K562 (cell line): ENCODE measurements at regions not wholly inside any gene's neighbourhood (a gene's known extent, or its start where the extent isn't known, plus 50 kb on each side); places are given as distances from the start of the nearest gene placed in this dataset.
"Not testable (repeated sequence)": the region's sequence is repeated elsewhere in the genome, so short reads cannot be mapped to it uniquely, and the experiment has no call there.

Experiments used
- ATAC-seq: fragments of 200-7000 bp; cut with Tn5 transposase; 3 replicates; pipeline ENCODE4 v1.9.1; 2020; ENCODE audit warnings: moderate library complexity
- BruUV-seq: library from RNA; stranded (reverse); fragments of 400-500 nt; replicated peaks from 2 replicates; lab custom pipeline; 2021; lab: Mats Ljungman, UMichigan
- CTCF ChIA-PET: fragments of 300-600 bp; formaldehyde crosslinking; extraction: SDS; loops from one replicate; lab custom pipeline; 2021; ENCODE audit warnings: low intra/inter-chr PET ratio; lab: Yijun Ruan, JAX
- POLR2A ChIA-PET: fragments of 300-600, 350-650 bp; sonication (Branson Sonifier 250); formaldehyde crosslinking; extraction: SDS; loops from one replicate; lab custom pipeline; 2021; ENCODE audit warnings: antibody characterized with exemption, inconsistent platforms; lab: Yijun Ruan, JAX
- DNase-seq, 4 experiments: peaks; one replicate each; pipeline versions ENCODE4 v3.0.0 to v3.0.0-alpha.2; 2011 to 2018; ENCODE audit warnings: low spot score in 3 of 4, mixed read lengths in 3 of 4; ENCODE audit errors: extremely low read depth in 1 of 4
- FAIRE-seq: peaks from 2 replicates; lab custom pipeline; 2011; peaks lifted over from hg19 to GRCh38; lab: Jason Lieb, UNC
- H2AFZ ChIP-seq: 2 replicates; pipeline ENCODE4 v1.6.0; 2011; ENCODE audit warnings: low read depth, low read length, control low read depth, inconsistent platforms
- H3K27ac ChIP-seq: fragments of 200-600 bp; 3 replicates; pipeline ENCODE4 v1.8.0; 2011; ENCODE audit warnings: low read depth, mild to moderate bottlenecking, control low read depth, inconsistent platforms, low read length, moderate library complexity, mixed read lengths; ENCODE audit errors: extremely low read depth
- H3K27me3 ChIP-seq, 2 experiments: fragments of 300-600 bp in 1 of 2; 2 replicates in 1 of 2; 3 replicates in 1 of 2; pipeline versions ENCODE4 v1.6.0 to v1.8.0; 2011; ENCODE audit warnings: inconsistent platforms in 2 of 2, low read length in 2 of 2, mild to moderate bottlenecking in 1 of 2, mixed read lengths in 1 of 2, moderate library complexity in 1 of 2; ENCODE audit not compliant: control insufficient read depth in 2 of 2, insufficient read depth in 2 of 2
- H3K36me3 ChIP-seq: fragments of 300-600 bp; 3 replicates; pipeline ENCODE4 v1.8.0; 2011; ENCODE audit warnings: mild to moderate bottlenecking, low read length, inconsistent platforms; ENCODE audit not compliant: control insufficient read depth, insufficient read depth
- H3K4me1 ChIP-seq, 2 experiments: fragments of 200-600 bp in 1 of 2; replicated peaks in 1 of 2; 2 replicates in 1 of 2; 3 replicates in 1 of 2; pipeline versions ENCODE4 v1.5.1 to v1.8.0; 2011; ENCODE audit warnings: inconsistent platforms in 2 of 2, low read length in 2 of 2, mild to moderate bottlenecking in 1 of 2, mixed read lengths in 1 of 2, moderate library complexity in 1 of 2; ENCODE audit not compliant: control insufficient read depth in 2 of 2, insufficient read depth in 2 of 2
- H3K4me2 ChIP-seq: 2 replicates; pipeline ENCODE4 v1.6.1; 2011; ENCODE audit warnings: low read length, control low read depth, inconsistent platforms, mixed read lengths; ENCODE audit not compliant: insufficient read depth
- H3K4me3 ChIP-seq: fragments of 200-600 bp; sonication (generic), shearing (Covaris generic); 2 replicates; pipeline ENCODE4 v1.5.1; 2016; ENCODE audit warnings: control low read depth, inconsistent platforms
- H3K79me2 ChIP-seq: fragments of 200-600 bp; 3 replicates; pipeline ENCODE4 v1.8.0; 2011; ENCODE audit warnings: low read length, inconsistent platforms; ENCODE audit not compliant: control insufficient read depth, insufficient read depth
- H3K9ac ChIP-seq, 2 experiments: 2 replicates each; pipeline versions ENCODE4 v1.6.0 to v1.6.1; 2011; ENCODE audit warnings: low read depth in 2 of 2, low read length in 2 of 2, control low read depth in 1 of 2, inconsistent platforms in 1 of 2, mild to moderate bottlenecking in 1 of 2, mixed read lengths in 1 of 2; ENCODE audit not compliant: insufficient read depth in 1 of 2
- H3K9me1 ChIP-seq: one replicate; pipeline ENCODE4 v1.6.0; 2011; ENCODE audit warnings: inconsistent platforms, mild to moderate bottlenecking, low read length, moderate library complexity; ENCODE audit not compliant: control insufficient read depth, insufficient read depth
- H3K9me3 ChIP-seq: replicated peaks from 2 replicates; pipeline ENCODE4 v1.5.1; 2011; ENCODE audit warnings: low read depth, low read length, inconsistent platforms; ENCODE audit not compliant: control insufficient read depth, insufficient read depth
- H4K20me1 ChIP-seq: replicated peaks from 2 replicates; pipeline ENCODE4 v1.6.1; 2011; ENCODE audit warnings: low read length, inconsistent platforms, mixed read lengths; ENCODE audit not compliant: control insufficient read depth, insufficient read depth
- PHTF2 ChIP-seq: fragments of 250-450 bp; sonication (Bioruptor Pico); IDR thresholded peaks from 2 replicates; pipeline ENCODE4 v1.5.0; 2021; ENCODE audit warnings: mild to moderate bottlenecking
- ZNF12 ChIP-seq: sonication (generic); formaldehyde crosslinking; IDR thresholded peaks from 2 replicates; pipeline ENCODE4 v1.4.0; 2020; ENCODE audit warnings: mild to moderate bottlenecking, missing genetic modification reagents
- WGBS: fragments of 100-300 bp; shearing (Covaris generic); methylation state at CpG from one replicate; pipeline ENCODE4 v1.1.6; 2016; ENCODE audit warnings: low coverage, mixed read lengths; ENCODE audit not compliant: insufficient coverage; ENCODE audit errors: missing lambda C conversion rate; 5-methylcytosine and 5-hydroxymethylcytosine counted together
- in situ Hi-C: fragments of 300-500 bp; cut with MboI; formaldehyde crosslinking; loops from 4 replicates; pipeline ENCODE4 v1.15.0; 2018; ENCODE audit warnings: inconsistent platforms, mixed read lengths
- intact Hi-C: fragments of 100-400 bp; cut with micrococcal nuclease; formaldehyde crosslinking; loops from 2 replicates; pipeline ENCODE4 v1.14.2; 2022
- TF ChIP-seq, protein P1 (sequence below): sonication (generic); formaldehyde crosslinking; IDR thresholded peaks from 2 replicates; pipeline ENCODE4 v1.8.1; 2023; ENCODE audit warnings: missing genetic modification reagents, mild to moderate bottlenecking, borderline replicate concordance

GRCh38 chr2:195531754-195532153 lies 125.3 kb upstream of the SLC39A10 start:
- Histone ChIP-seq H3K9me1 (no peaks in the 10 kb centered on the region), H3K9ac (peak overlapping the region in 1 of 2 experiments; percentile 52; a peak in 1 of 4 replicates), H3K4me1 (peaks cover 7 to 48% of the 10 kb centered on the region in 2 experiments), H4K20me1 (no peaks in the 10 kb centered on the region), H3K9me3 (no peaks in the 10 kb centered on the region), H2AFZ (peak overlapping the region; percentile 89), H3K27ac (peak overlapping the region; percentile 76; the same call in 2 of the 3 replicates), H3K79me2 (no peaks in the 10 kb centered on the region), H3K36me3 (no peaks in the 10 kb centered on the region), H3K27me3 (no peaks in the 10 kb centered on the region), H3K4me2 (no peak overlapping the region), H3K4me3 (no peak overlapping the region)
- TF ChIP-seq ZNF12 (CRISPR knock-in tag) (no peak), PHTF2 (CRISPR knock-in tag) (no peak)
- TF ChIP-seq, protein P1, sequence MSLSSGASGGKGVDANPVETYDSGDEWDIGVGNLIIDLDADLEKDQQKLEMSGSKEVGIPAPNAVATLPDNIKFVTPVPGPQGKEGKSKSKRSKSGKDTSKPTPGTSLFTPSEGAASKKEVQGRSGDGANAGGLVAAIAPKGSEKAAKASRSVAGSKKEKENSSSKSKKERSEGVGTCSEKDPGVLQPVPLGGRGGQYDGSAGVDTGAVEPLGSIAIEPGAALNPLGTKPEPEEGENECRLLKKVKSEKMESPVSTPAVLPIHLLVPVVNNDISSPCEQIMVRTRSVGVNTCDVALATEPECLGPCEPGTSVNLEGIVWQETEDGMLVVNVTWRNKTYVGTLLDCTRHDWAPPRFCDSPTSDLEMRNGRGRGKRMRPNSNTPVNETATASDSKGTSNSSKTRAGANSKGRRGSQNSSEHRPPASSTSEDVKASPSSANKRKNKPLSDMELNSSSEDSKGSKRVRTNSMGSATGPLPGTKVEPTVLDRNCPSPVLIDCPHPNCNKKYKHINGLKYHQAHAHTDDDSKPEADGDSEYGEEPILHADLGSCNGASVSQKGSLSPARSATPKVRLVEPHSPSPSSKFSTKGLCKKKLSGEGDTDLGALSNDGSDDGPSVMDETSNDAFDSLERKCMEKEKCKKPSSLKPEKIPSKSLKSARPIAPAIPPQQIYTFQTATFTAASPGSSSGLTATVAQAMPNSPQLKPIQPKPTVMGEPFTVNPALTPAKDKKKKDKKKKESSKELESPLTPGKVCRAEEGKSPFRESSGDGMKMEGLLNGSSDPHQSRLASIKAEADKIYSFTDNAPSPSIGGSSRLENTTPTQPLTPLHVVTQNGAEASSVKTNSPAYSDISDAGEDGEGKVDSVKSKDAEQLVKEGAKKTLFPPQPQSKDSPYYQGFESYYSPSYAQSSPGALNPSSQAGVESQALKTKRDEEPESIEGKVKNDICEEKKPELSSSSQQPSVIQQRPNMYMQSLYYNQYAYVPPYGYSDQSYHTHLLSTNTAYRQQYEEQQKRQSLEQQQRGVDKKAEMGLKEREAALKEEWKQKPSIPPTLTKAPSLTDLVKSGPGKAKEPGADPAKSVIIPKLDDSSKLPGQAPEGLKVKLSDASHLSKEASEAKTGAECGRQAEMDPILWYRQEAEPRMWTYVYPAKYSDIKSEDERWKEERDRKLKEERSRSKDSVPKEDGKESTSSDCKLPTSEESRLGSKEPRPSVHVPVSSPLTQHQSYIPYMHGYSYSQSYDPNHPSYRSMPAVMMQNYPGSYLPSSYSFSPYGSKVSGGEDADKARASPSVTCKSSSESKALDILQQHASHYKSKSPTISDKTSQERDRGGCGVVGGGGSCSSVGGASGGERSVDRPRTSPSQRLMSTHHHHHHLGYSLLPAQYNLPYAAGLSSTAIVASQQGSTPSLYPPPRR (CRISPR knock-in tag): no peak
- no TSS peak for BruUV-seq
- DNase-seq: no peak
- 40% methylated on average over 2 of the region's 2 CpGs for WGBS
- POLR2A ChIA-PET: no interaction called here
- CTCF ChIA-PET: no interaction called here
- intact Hi-C loops (loop anchor here (10.0 kb wide), 1 partner anchor 533 kb away; the partner anchor contains the start of gene DNAH7), in situ Hi-C loops (no loop called here)
- ATAC-seq: no peak
- FAIRE-seq: no peak

- H3K9ac ChIP-seq, CTCF ChIA-PET, BruUV-seq, H3K27ac ChIP-seq, H3K4me3 ChIP-seq, FAIRE-seq, H3K36me3 ChIP-seq, H3K79me2 ChIP-seq, in situ Hi-C loops, H3K9me3 ChIP-seq, H4K20me1 ChIP-seq, ATAC-seq, DNase-seq, H2AFZ ChIP-seq, H3K4me2 ChIP-seq, intact Hi-C loops, POLR2A ChIA-PET, H3K4me1 ChIP-seq, H3K27me3 ChIP-seq, H3K9me1 ChIP-seq: not testable (repeated sequence)
- WGBS: 71% methylated on average over 4 of the region's 10 CpGs
Observed at GRCh38 chr2:195523242-195523641, 133.8 kb upstream of the SLC39A10 start.
